ENCODE measurements at regions not wholly inside any gene's neighbourhood (a gene's known extent, or its start where the extent isn't known, plus 50 kb on each side); places are given as distances from the start of the nearest gene placed in this dataset.

GRCh38 chr1:25083481-25084345, 148.6 kb downstream of the SYF2 start:
- Histone ChIP-seq H3K9me3 (peaks cover 0 to under 1% (median 0%) of the 10 kb centered on the region in 4 donors), H3K4me1 (no peaks in the 10 kb centered on the region), H3K27me3 (peaks cover 0 to 18% (median 2%) of the 10 kb centered on the region in 4 donors), H3K4me3 (no peak overlapping the region), H3K36me3 (no peaks in the 10 kb centered on the region), H3K27ac (replicated peaks in 1 of 4) (no peak overlapping the region)
- no peak for DNase-seq (ENCODE audit: extremely low spot score)
- 83% methylated on average over 16 of the region's 20 CpGs for WGBS
- no peak for TF ChIP-seq POLR2AphosphoS5 (IDR thresholded peaks at IDR 0.05)
- TF ChIP-seq, protein P1, sequence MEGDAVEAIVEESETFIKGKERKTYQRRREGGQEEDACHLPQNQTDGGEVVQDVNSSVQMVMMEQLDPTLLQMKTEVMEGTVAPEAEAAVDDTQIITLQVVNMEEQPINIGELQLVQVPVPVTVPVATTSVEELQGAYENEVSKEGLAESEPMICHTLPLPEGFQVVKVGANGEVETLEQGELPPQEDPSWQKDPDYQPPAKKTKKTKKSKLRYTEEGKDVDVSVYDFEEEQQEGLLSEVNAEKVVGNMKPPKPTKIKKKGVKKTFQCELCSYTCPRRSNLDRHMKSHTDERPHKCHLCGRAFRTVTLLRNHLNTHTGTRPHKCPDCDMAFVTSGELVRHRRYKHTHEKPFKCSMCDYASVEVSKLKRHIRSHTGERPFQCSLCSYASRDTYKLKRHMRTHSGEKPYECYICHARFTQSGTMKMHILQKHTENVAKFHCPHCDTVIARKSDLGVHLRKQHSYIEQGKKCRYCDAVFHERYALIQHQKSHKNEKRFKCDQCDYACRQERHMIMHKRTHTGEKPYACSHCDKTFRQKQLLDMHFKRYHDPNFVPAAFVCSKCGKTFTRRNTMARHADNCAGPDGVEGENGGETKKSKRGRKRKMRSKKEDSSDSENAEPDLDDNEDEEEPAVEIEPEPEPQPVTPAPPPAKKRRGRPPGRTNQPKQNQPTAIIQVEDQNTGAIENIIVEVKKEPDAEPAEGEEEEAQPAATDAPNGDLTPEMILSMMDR (IDR thresholded peaks at IDR 0.05), result no peak
- TF ChIP-seq POLR2A (IDR thresholded peaks at IDR 0.05; ENCODE audit: low read depth), result no peak
- TF ChIP-seq EP300 (IDR thresholded peaks at IDR 0.05), result no peak
- intact Hi-C loops (cut with DNase I), result no loop called here

DNA sequence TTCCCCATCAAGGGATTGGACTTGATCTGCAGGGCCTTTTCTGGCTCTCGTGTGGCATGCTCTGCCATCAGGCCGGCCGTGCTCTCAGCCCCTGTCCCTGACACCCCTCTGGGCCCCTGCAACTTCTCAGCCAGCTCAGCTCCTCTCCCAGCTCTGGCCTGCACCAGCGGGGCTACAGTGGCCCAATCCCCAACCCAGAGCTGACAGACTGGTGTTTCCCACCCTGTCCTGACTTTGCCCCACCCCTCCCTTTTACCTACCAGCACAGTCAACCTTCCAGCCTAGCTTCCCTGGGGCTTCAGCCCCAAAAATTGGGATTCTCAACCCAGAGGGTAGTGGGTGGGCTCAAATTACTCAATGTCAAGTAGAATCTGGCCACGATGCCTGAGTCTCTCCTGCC, 149.3 kb downstream of the SYF2 start:
- Histone ChIP-seq H3K4me3 (no peak overlapping the region), H3K9me3 (peaks cover 0 to 5% (median 0%) of the 10 kb centered on the region in 4 donors), H3K4me1 (no peaks in the 10 kb centered on the region), H3K36me3 (no peaks in the 10 kb centered on the region), H3K27ac (replicated peaks in 1 of 4) (no peak overlapping the region), H3K27me3 (peaks cover 0 to 11% (median under 1%) of the 10 kb centered on the region in 4 donors)
- intact Hi-C loops (cut with DNase I), result no loop called here
- TF ChIP-seq, protein P1 (IDR thresholded peaks at IDR 0.05), result no peak
- TF ChIP-seq EP300 (IDR thresholded peaks at IDR 0.05), result no peak
- WGBS, result 93% methylated on average over 5 of the region's 5 CpGs
- no peak for DNase-seq (ENCODE audit: extremely low spot score)

DNA sequence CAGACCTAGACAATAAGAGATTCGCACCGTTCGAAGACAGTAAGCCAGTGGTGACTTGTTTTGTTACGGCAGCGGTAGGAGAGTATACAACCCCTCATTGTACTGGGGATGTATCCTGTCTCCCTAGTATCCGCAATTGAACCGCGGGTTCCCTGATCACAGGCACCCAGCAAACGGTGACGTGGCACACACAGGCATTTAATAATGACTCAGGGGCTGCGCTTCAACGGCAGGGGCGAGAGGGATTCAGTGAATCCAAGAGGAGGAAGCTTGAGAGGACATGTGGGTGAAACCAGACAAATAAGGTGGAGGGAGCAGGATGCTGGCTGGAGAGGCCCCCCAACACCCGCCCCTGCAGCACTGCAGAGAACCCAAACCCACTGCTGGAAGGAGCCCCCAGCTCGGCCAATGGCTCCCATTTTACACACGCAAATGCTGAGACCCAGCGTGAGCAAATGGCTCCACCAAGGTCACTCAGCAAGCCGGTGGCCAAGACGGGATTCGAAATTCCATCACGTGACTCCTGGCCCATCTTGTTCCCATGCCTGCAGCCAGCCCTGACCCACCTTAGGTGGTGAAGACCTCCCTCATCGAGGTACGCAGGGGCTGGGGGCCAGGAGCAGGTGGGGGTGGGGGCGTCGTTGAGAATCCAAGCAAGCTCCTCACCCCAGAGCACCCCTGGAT, 149.9 kb downstream of the SYF2 start:
- H3K9me3 ChIP-seq, result peaks cover 0 to 8% (median 2%) of the 10 kb centered on the region in 4 donors
- peaks cover 0 to 5% (median 0%) of the 10 kb centered on the region in 4 donors for H3K27me3 ChIP-seq
- WGBS, result 84% methylated on average over 19 of the region's 25 CpGs
- no peaks in the 10 kb centered on the region for H3K4me1 ChIP-seq
- no peak overlapping the region for H3K27ac ChIP-seq (replicated peaks in 1 of 4)
- TF ChIP-seq POLR2A (IDR thresholded peaks at IDR 0.05; ENCODE audit: low read depth) (no peak), POLR2AphosphoS5 (IDR thresholded peaks at IDR 0.05) (no peak), EP300 (IDR thresholded peaks at IDR 0.05) (no peak)
- TF ChIP-seq, protein P1 (IDR thresholded peaks at IDR 0.05), result no peak
- DNase-seq (ENCODE audit: extremely low spot score), result no peak
- no peak overlapping the region for H3K4me3 ChIP-seq
- H3K36me3 ChIP-seq, result no peaks in the 10 kb centered on the region
- intact Hi-C loops (cut with DNase I), result no loop called here

- Histone ChIP-seq H3K4me1 (no peaks in the 10 kb centered on the region), H3K4me3 (no peak overlapping the region), H3K27ac (replicated peaks in 1 of 4) (no peak overlapping the region), H3K27me3 (no peaks in the 10 kb centered on the region), H3K9me3 (peaks cover 0 to 14% (median 4%) of the 10 kb centered on the region in 4 donors), H3K36me3 (no peaks in the 10 kb centered on the region)
- DNase-seq (ENCODE audit: extremely low spot score), result no peak
- 83% methylated on average over 2 of the region's 2 CpGs for WGBS
- intact Hi-C loops (cut with DNase I), result no loop called here
- TF ChIP-seq POLR2AphosphoS5 (IDR thresholded peaks at IDR 0.05) (no peak), POLR2A (IDR thresholded peaks at IDR 0.05; ENCODE audit: low read depth) (no peak), EP300 (IDR thresholded peaks at IDR 0.05) (no peak)
- TF ChIP-seq, protein P1 (IDR thresholded peaks at IDR 0.05), result no peak
These were observed 150.8 kb downstream of the SYF2 start for GRCh38 chr1:25081496-25081895.
